H1 (cell line): ENCODE measurements at regions not wholly inside any gene's neighbourhood (a gene's known extent, or its start where the extent isn't known, plus 50 kb on each side); places are given as distances from the start of the nearest gene placed in this dataset.

Experiments used
- SIN3A ChIP-seq, 2 experiments: IDR thresholded peaks in 1 of 2; conservative IDR thresholded peaks in 1 of 2; 2 replicates each; pipeline ENCODE4 v1.6.1; 2011 to 2012; ENCODE audit warnings: low read length in 2 of 2, improper control_type of control experiment in 1 of 2, low read depth in 1 of 2, mild to moderate bottlenecking in 1 of 2

- no peak for TF ChIP-seq SIN3A (conservative IDR thresholded peaks at IDR 0.05 in 1 of 2, IDR thresholded peaks at IDR 0.05 in 1 of 2; ENCODE audit: low read depth in 1 of 2, low read length in 2 of 2)
These were observed 257.3 kb upstream of the SULF2 start (continued) for GRCh38 chr20:48042628-48043027.
